GM12878 (cell line): ENCODE measurements at regions not wholly inside any gene's neighbourhood (a gene's known extent, or its start where the extent isn't known, plus 50 kb on each side); places are given as distances from the start of the nearest gene placed in this dataset.

Experiments used
- JUND ChIP-seq: IDR thresholded peaks from 2 replicates; pipeline ENCODE4 v1.6.1; 2012; ENCODE audit warnings: low read depth, mild to moderate bottlenecking, low read length, improper control_type of control experiment, moderate library complexity
- RBBP5 ChIP-seq: fragments of 200-600 bp; sonication (generic); conservative IDR thresholded peaks from 2 replicates; pipeline ENCODE4 v1.6.1; 2016
- SP1 ChIP-seq: IDR thresholded peaks from one replicate; pipeline ENCODE4 v1.6.1; 2011; ENCODE audit warnings: low read depth, low read length

GRCh38 chr14:97779140-97779539, 982.0 kb downstream of the VRK1 start:
- TF ChIP-seq SP1 (no peak), RBBP5 (no peak), JUND (no peak)
